Aorta (tissue), 5 donors: ENCODE measurements at regions not wholly inside any gene's neighbourhood (a gene's known extent, or its start where the extent isn't known, plus 50 kb on each side); places are given as distances from the start of the nearest gene placed in this dataset.

Source experiments
- ATAC-seq: fragments of 200-7000 bp; cut with Tn5 transposase; one replicate; pipeline ENCODE4 v1.9.1; 2022; ENCODE audit warnings: moderate library complexity; ENCODE audit not compliant: low FRiP score
- DNase-seq, 2 donors: peaks; one replicate each; pipeline ENCODE4 v3.0.0-alpha.2; 2020
- H3K27ac ChIP-seq, 2 donors: one replicate each; pipeline ENCODE4 v1.5.1; 2013; ENCODE audit warnings: low read length in 2 of 2, mild to moderate bottlenecking in 2 of 2, moderate library complexity in 2 of 2, control low read depth in 1 of 2, inconsistent platforms in 1 of 2, low read depth in 1 of 2
- H3K27me3 ChIP-seq, 2 donors: one replicate each; pipeline ENCODE4 v1.6.1; 2013; ENCODE audit warnings: control low read depth in 1 of 2, low read length in 1 of 2, mild to moderate bottlenecking in 1 of 2, moderate library complexity in 1 of 2; ENCODE audit not compliant: insufficient read depth in 2 of 2, control insufficient read depth in 1 of 2
- H3K36me3 ChIP-seq, 2 donors: one replicate each; pipeline ENCODE4 v1.6.1; 2013; ENCODE audit warnings: control low read depth in 1 of 2, low read length in 1 of 2, mild to moderate bottlenecking in 1 of 2; ENCODE audit not compliant: insufficient read depth in 2 of 2, control insufficient read depth in 1 of 2
- H3K4me1 ChIP-seq, 2 donors: one replicate each; pipeline ENCODE4 v1.6.1; 2013; ENCODE audit warnings: low read length in 2 of 2, control low read depth in 1 of 2, mild to moderate bottlenecking in 1 of 2, moderate library complexity in 1 of 2; ENCODE audit not compliant: insufficient read depth in 2 of 2, control insufficient read depth in 1 of 2
- H3K4me3 ChIP-seq, 2 donors: one replicate each; pipeline ENCODE4 v1.5.1; 2013; ENCODE audit warnings: low read length in 2 of 2, control low read depth in 1 of 2, mild to moderate bottlenecking in 1 of 2
- H3K9me3 ChIP-seq: one replicate; pipeline ENCODE4 v1.6.1; 2013; ENCODE audit warnings: mild to moderate bottlenecking, low read length; ENCODE audit not compliant: control insufficient read depth
- WGBS, 2 donors: extraction: QIAGEN DNeasy Blood & Tissue Kit; methylation state at CpG; one replicate each; pipeline ENCODE4 v1.1.7; 2013; 5-methylcytosine and 5-hydroxymethylcytosine counted together
- intact Hi-C, 2 donors: fragments of 100-400 bp; cut with DNase I; formaldehyde crosslinking; loops; one replicate each; pipeline versions ENCODE4 v1.14.2 to v1.15.0; 2022
- donor health status: healthy with polysubstance abuse.
- donor health status: Bipolar disorder and iron deficiency.
- donor health status: DM: no; HTN: no; CAD: no.
- donor health status: DM: no; HTN: no; CAD: no.
- donor health status: DM: yes; HTN: yes; CAD: no.

DNA sequence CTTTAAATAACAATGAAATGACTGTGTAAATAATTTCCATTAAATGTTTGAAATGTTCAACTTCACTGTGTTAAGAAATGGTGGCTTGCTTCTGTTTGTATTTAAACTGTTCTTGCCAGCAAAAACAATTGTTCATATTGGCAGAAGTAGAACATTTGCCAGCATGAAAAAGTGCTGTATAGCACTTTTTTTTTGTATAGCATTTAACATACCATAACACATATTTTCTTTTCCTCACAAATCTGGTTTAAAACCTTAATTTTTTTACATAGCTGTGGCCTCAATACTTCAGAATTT is 94.1 kb downstream of the COX18 start:
- Histone ChIP-seq H3K9me3 (no peaks in the 10 kb centered on the region), H3K27ac (no peak overlapping the region), H3K4me3 (no peak overlapping the region), H3K27me3 (no peaks in the 10 kb centered on the region), H3K4me1 (peaks cover 6 to 8% of the 10 kb centered on the region in 2 donors), H3K36me3 (no peaks in the 10 kb centered on the region)
- intact Hi-C loops = loop anchor here (5.0 to 10.0 kb wide), 2 partner anchors 88 to 161 kb away; no protein-coding TSS in a partner anchor
- no peak for DNase-seq
- ATAC-seq = no peak

- ATAC-seq (no peak), DNase-seq (no peak)
- H3K27me3 ChIP-seq = no peaks in the 10 kb centered on the region
- no peak overlapping the region for H3K4me3 ChIP-seq
- peaks cover 6 to 8% of the 10 kb centered on the region in 2 donors for H3K4me1 ChIP-seq
- intact Hi-C loops = loop anchor here (5.0 to 10.0 kb wide), 3 partner anchors 78 to 160 kb away; no protein-coding TSS in a partner anchor
- no peaks in the 10 kb centered on the region for H3K36me3 ChIP-seq
- 30 to 33% methylated on average over 8 of the region's 8 CpGs for WGBS, 2 donors
- peak overlapping the region; percentile 76 to 77 for H3K27ac ChIP-seq
- no peaks in the 10 kb centered on the region for H3K9me3 ChIP-seq
Measured at GRCh38 chr4:72974694-72975487, 94.6 kb downstream of the COX18 start.

DNA sequence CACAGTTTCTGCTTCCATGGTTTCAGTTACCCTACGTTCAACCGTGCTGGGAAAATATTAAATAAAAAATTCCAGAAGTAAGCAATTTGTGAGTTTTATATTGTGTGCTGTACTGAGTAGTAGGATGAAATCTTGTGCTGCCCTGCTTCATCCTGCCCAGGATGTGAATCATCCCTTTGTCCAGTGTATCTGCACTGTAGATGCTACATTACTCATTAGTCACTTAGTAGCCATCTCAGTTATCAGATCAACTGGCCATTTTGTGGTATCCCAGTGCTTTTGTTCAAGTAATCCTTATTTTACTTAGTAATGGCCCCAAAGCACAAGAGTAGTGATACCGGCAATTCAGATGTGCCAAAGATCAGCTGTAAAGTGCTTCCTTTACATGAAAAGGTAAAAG is 97.9 kb downstream of the COX18 start:
- DNase-seq = no peak
- Histone ChIP-seq H3K36me3 (no peaks in the 10 kb centered on the region), H3K27me3 (no peaks in the 10 kb centered on the region), H3K4me1 (no peaks in the 10 kb centered on the region), H3K9me3 (no peaks in the 10 kb centered on the region), H3K27ac (no peak overlapping the region), H3K4me3 (no peak overlapping the region)
- WGBS, 2 donors = 85 to 95% methylated on average over 3 of the region's 3 CpGs
- intact Hi-C loops = loop anchor here in 1 of 2 donors (5.0 to 10.0 kb wide), 2 partner anchors 74 to 157 kb away; no protein-coding TSS in a partner anchor
- no peak for ATAC-seq

- H3K9me3 ChIP-seq = no peaks in the 10 kb centered on the region
- ATAC-seq (no peak), DNase-seq (no peak)
- 79 to 85% methylated on average over 2 of the region's 2 CpGs for WGBS, 2 donors
- no peak overlapping the region for H3K27ac ChIP-seq
- intact Hi-C loops = loop anchor here in 1 of 2 donors (5.0 to 10.0 kb wide), 2 partner anchors 73 to 156 kb away; no protein-coding TSS in a partner anchor
- no peaks in the 10 kb centered on the region for H3K36me3 ChIP-seq
- no peaks in the 10 kb centered on the region for H3K4me1 ChIP-seq
- H3K4me3 ChIP-seq = no peak overlapping the region
- H3K27me3 ChIP-seq = no peaks in the 10 kb centered on the region
Measured at GRCh38 chr4:72970756-72971155, 98.8 kb downstream of the COX18 start.

DNA sequence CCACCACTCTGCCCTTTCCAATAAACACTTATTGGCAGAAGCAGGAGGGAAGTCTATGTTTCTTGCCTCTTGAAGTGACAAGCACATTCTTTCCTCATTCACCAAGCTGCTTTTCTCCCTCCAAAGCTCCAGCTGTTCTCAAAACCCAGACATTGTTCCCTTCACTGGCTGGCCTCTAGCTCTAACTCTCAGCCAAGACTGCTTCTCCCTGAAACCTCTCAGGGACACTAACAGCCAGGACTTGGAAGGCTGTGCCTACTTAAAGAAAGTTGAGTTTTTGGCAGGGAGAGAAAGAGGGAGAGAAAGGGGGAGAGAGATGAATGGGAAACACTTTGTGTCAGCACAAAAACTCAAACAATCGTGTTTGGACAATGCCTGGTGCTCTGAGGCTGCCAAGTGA is 99.5 kb downstream of the COX18 start:
- Histone ChIP-seq H3K9me3 (no peaks in the 10 kb centered on the region), H3K4me1 (no peaks in the 10 kb centered on the region), H3K36me3 (no peaks in the 10 kb centered on the region), H3K27me3 (no peaks in the 10 kb centered on the region), H3K27ac (peak overlapping the region; percentile 11 to 94), H3K4me3 (no peak overlapping the region)
- intact Hi-C loops = loop anchor here in 1 of 2 donors (5.0 to 10.0 kb wide), 2 partner anchors 73 to 155 kb away; no protein-coding TSS in a partner anchor
- ATAC-seq = peak; percentile 85
- 0 to 6% methylated on average over 1 of the region's 1 CpG for WGBS, 2 donors
- DNase-seq = peak in 1 of 2 donors; percentile 41

DNA sequence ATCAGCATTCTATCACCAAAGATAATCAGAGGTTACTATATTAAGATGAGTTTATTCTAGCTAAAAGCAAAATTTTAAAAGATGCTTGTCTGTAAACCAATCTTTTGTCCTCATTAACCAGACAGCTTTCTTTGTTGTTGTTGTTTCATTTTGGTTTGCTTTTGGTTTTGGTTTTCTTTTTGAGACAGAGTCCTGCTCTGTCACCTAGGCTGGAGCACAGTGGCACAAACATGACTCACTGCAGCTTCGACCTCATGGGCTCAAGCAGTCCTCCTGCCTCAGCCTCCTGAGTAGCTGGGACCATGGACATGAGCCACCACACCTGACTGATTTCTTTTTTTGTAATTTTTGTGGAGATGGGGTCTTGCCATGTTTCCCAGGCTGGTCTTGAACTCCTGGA is 102.9 kb downstream of the COX18 start:
- intact Hi-C loops = no loop called here
- ATAC-seq (no peak), DNase-seq (no peak)
- Histone ChIP-seq H3K4me3 (no peak overlapping the region), H3K9me3 (no peaks in the 10 kb centered on the region), H3K27ac (peak overlapping the region in 1 of 2 donors; percentile 17), H3K27me3 (no peaks in the 10 kb centered on the region), H3K4me1 (no peaks in the 10 kb centered on the region), H3K36me3 (no peaks in the 10 kb centered on the region)
- 78 to 90% methylated on average over 1 of the region's 1 CpG for WGBS, 2 donors

- intact Hi-C loops = no loop called here
- no peak for DNase-seq
- Histone ChIP-seq H3K9me3 (no peaks in the 10 kb centered on the region), H3K27me3 (no peaks in the 10 kb centered on the region), H3K27ac (no peak overlapping the region), H3K4me3 (no peak overlapping the region), H3K4me1 (no peaks in the 10 kb centered on the region), H3K36me3 (no peaks in the 10 kb centered on the region)
- 89 to 98% methylated on average over 2 of the region's 2 CpGs for WGBS, 2 donors
- no peak for ATAC-seq
Measured at GRCh38 chr4:72959411-72959810, 110.1 kb downstream of the COX18 start.

DNA sequence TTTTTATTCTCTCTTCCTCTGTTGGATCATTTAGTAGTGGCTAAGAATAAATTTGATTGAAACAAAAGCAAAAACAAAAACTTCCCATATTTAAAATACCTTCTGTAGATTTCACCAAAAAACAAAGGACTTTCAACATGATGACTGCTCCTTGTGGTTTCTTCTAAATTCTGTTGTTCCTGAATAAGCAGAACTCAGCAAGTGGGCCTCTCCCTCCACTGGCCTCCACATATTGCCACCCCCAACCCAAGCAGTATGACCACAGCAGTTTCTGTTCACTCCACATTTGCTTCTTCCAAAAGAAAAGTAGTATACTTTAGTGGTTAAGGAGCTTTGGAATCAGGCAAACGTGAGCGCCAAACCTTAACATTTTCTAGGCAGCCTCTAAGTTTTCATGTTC is 114.7 kb downstream of the COX18 start:
- Histone ChIP-seq H3K9me3 (no peaks in the 10 kb centered on the region), H3K4me1 (peaks cover 0 to 3% of the 10 kb centered on the region in 2 donors), H3K36me3 (no peaks in the 10 kb centered on the region), H3K27me3 (no peaks in the 10 kb centered on the region), H3K4me3 (no peak overlapping the region), H3K27ac (no peak overlapping the region)
- ATAC-seq = no peak
- DNase-seq = no peak
- intact Hi-C loops = no loop called here
- WGBS, 2 donors = 93 to 97% methylated on average over 2 of the region's 2 CpGs

DNA sequence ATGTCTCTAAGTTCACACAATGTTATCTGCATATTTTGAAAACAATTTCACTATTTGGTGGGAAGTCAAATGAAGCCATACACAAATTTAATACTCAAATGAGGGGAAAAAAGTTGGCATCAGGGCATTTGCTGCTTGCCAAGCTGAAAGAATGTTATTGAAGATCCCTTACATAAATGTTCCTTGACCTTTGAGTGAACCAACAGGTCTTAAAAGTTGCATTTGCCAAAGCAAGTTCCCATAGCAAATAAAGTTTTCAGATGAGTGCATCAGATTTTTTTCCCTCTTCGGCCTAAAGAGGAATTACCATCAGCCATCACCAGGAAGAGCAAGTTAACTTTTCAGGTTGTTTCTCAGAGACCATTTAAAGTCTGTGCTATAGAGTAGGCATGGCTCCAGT is 115.9 kb downstream of the COX18 start:
- WGBS, 2 donors = 35 to 37% methylated on average over 1 of the region's 1 CpG
- H3K36me3 ChIP-seq = no peaks in the 10 kb centered on the region
- DNase-seq (no peak), ATAC-seq (no peak)
- no peak overlapping the region for H3K4me3 ChIP-seq
- no peak overlapping the region for H3K27ac ChIP-seq
- H3K4me1 ChIP-seq = peaks cover 0 to 3% of the 10 kb centered on the region in 2 donors
- intact Hi-C loops = no loop called here
- H3K27me3 ChIP-seq = no peaks in the 10 kb centered on the region
- H3K9me3 ChIP-seq = no peaks in the 10 kb centered on the region
